HEK293T (cell line): ENCODE measurements at regions not wholly inside any gene's neighbourhood (a gene's known extent, or its start where the extent isn't known, plus 50 kb on each side); places are given as distances from the start of the nearest gene placed in this dataset.

ENCODE experiments used
- ARNT ChIP-seq: fragments of 450-650 bp; IDR thresholded peaks from 2 replicates; pipeline ENCODE4 v1.6.1; 2017; ENCODE audit warnings: mild to moderate bottlenecking
- BHLHE40 ChIP-seq: fragments of 450-650 bp; IDR thresholded peaks from 2 replicates; pipeline ENCODE4 v1.6.1; 2016; ENCODE audit warnings: mild to moderate bottlenecking, moderate library complexity, borderline replicate concordance
- CTBP1 ChIP-seq: fragments of 450-650 bp; IDR thresholded peaks from 2 replicates; pipeline ENCODE4 v1.6.1; 2016; ENCODE audit warnings: borderline replicate concordance
- FOXA1 ChIP-seq: fragments of 450-650 bp; IDR thresholded peaks from 2 replicates; pipeline ENCODE4 v1.6.1; 2016; ENCODE audit warnings: mild to moderate bottlenecking
- FOXK2 ChIP-seq: fragments of 450-650 bp; IDR thresholded peaks from 2 replicates; pipeline ENCODE4 v1.6.1; 2016; ENCODE audit warnings: mild to moderate bottlenecking
- FOXM1 ChIP-seq: fragments of 450-650 bp; IDR thresholded peaks from 2 replicates; pipeline ENCODE4 v1.6.1; 2017; ENCODE audit warnings: mild to moderate bottlenecking, borderline replicate concordance
- HDGF ChIP-seq: fragments of 450-650 bp; IDR thresholded peaks from 2 replicates; pipeline ENCODE4 v1.6.1; 2017; ENCODE audit warnings: antibody characterized with exemption, borderline replicate concordance
- PKNOX1 ChIP-seq: fragments of 450-650 bp; IDR thresholded peaks from 2 replicates; pipeline ENCODE4 v1.6.1; 2016
- SP1 ChIP-seq: fragments of 450-650 bp; IDR thresholded peaks from 2 replicates; pipeline ENCODE4 v1.6.1; 2017
- SUZ12 ChIP-seq: fragments of 450-650 bp; IDR thresholded peaks from 2 replicates; pipeline ENCODE4 v1.6.1; 2016; ENCODE audit warnings: mild to moderate bottlenecking

- no peak for TF ChIP-seq PKNOX1
- TF ChIP-seq BHLHE40 = no peak
- TF ChIP-seq SUZ12 = no peak
- TF ChIP-seq FOXA1 = no peak
- no peak for TF ChIP-seq FOXK2
- TF ChIP-seq FOXM1 = no peak
- TF ChIP-seq SP1 = no peak
- TF ChIP-seq CTBP1 = no peak
- no peak for TF ChIP-seq ARNT
- TF ChIP-seq HDGF = no peak
Measured at GRCh38 chr6:125564941-125565340, 184.5 kb upstream of the HEY2 start.
